H4 (cell line): ENCODE measurements at regions not wholly inside any gene's neighbourhood (a gene's known extent, or its start where the extent isn't known, plus 50 kb on each side); places are given as distances from the start of the nearest gene placed in this dataset.

Source experiments
- DNase-seq: peaks from one replicate; pipeline ENCODE4 v3.0.0-alpha.2; 2015; ENCODE audit warnings: low spot score

GRCh38 chr1:175865041-175865766 is 121.8 kb upstream of the TNR start:
- DNase-seq, result no peak

- no peak for DNase-seq
Measured at GRCh38 chr1:175864625-175865024, 121.2 kb upstream of the TNR start.

GRCh38 chr1:175864183-175864582 is 120.8 kb upstream of the TNR start:
- DNase-seq, result no peak

DNA sequence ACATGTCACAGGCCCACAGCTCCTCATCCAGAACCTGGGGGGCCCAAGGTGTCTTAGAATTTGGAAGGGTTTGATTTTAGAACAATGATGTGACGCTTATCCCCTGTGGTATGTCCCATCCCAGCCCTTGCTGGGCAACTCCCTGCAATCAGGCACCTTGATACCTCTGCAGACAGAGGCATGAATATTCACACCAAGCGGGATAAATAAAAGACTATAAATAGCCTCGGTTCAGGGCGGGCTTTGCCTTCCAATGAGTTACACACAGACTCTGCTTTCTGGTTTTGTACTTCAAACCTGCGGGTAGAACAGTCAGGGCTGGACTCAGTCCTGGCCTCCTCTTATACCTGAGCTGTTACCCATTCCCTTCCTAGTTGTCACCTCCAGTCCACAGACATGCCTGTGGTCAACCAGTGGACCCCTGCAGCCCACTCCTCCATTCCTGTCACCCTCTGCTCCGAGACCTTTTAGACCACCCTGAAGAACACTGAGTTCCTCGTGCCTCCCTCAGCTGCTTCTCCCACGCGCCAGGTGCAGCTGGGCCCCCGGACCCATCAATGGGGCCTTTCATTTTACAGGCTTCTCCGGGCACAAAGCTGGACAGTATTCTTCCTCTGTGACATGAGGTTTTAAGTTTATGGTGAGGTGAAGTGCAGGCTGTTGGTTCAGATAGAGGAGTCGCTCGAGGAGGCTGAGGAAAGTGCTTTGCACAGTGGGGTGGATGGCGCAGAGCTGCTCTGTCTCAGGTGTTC is 120.1 kb upstream of the TNR start:
- no peak for DNase-seq

- DNase-seq, result no peak
Measured at GRCh38 chr1:175862408-175862807, 119.0 kb upstream of the TNR start.

DNA sequence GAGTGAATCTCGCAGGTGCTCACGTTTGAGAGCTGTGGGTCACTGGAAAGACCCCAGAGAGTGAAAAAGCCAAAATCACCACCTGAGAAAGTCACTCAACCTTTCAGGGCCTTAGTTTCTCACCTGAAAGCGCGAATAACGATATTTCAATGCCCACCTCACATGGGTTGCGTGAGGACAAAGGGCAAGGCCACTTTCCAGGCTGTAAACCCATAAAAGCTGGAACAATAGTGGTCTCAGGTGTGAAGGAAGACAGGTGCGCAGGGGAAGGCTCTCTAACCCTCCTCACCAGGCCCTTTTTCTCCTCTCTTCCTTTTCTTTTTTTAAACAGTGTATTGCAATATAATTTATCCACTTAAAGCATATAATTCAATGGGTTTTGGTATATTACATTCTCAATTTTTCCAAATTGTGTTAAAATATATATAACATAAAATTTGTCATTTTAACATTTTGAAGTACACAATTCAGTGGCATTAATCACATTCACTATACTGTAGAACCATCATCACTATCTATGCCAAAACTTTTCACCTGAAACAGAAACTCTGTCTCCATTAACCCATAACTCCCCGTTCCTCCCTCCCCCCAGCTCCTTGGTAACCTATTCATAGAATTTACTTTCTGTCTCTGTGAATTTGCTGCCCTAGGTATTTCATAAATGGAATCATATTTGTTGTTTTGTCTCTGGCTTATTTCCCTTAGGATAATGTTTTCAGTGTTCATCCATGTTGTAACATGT is 118.4 kb upstream of the TNR start:
- no peak for DNase-seq

DNA sequence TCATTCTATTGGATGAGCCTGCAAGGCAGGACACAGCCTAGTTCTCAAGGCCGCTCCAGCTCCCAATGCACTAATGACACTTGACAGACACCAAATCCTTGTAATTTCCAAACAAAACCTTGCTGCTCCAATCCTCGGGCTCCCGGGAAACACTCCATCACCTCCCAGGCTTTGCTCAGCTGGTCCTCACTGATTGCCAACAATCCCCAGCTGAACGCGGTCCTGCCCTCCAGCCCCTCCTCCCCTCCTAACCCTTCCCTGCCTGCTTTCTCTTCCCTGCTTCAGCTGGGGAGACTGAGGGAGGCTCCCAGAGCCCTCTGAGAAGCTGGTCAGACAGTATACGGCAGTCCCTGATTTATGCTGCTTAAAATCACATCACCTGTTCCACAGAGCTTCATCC is 114.4 kb upstream of the TNR start:
- DNase-seq, result no peak

DNA sequence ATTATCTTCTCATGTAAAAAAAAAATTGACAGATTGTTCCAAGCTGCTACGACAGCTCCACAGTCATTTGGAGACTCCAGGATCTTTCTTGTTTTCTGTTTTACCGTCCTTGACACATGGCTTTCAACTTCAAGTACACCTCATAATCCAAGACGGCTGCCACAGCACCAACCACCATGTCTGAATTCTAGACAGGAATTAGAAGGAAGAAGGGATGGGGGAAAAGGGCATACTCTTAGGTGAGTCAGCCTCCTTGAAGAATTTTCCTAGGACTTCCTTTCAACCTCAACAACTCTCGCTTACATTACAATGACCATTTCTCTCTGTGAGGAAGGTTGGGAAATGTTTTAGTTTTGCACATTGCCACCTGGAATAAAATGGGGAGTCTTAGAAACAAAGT is 110.3 kb upstream of the TNR start:
- no peak for DNase-seq

DNA sequence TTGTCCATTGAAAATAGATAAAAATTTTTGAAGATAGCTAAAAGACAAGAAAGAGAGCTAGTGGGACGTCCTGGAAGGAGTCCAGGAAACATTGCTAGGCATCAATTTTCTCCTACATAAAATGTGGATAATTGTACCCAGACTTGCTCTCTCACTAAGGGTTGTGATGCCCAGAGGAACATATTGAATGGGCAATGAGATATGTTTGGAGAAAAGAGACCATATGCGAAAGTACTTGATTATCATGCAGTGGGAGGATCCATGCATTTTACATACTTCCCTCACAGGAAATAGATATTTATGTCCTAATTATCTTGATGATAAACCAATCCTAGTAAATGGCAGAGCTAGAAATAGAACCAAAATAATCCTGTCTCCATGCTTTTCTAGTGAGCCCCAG is 108.4 kb upstream of the TNR start:
- no peak for DNase-seq

DNA sequence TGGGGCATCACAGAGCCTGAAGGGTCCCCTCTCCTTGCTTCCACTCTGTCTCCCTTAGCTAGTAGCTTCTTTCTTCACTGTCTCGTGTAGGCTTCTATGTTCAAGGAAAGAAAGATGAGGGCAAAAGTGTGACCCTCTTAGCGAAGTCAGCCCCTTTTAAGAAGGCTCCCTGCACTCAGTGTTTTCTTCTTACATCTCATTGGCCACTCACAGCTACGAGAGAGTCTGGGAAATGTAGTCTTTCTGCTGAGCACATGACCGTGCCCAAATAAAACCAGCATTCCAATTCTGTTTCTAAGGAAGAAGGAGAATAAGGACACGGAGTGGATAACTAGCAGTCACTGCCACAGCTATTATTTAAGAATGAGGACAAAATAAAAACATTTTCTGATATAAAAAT is 104.9 kb upstream of the TNR start:
- DNase-seq, result no peak

DNA sequence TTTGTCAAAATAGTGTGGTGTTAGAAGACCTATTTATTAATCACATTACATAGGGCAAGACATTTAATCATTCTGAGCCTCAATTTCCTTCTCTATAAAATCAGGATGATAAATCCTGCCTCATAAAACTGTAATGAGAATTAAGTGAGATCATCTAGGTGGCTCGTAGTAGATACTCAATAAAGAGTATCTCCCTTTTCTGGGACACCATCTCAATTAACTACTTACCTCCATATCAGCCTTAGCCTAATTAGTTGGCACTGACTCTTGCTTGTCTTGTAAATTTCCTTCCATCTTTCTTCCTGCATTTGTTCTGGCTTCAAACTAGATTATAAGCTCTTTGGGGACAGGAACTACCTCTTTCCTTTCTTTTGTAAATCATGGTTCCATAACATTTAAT is 102.6 kb upstream of the TNR start:
- no peak for DNase-seq

DNA sequence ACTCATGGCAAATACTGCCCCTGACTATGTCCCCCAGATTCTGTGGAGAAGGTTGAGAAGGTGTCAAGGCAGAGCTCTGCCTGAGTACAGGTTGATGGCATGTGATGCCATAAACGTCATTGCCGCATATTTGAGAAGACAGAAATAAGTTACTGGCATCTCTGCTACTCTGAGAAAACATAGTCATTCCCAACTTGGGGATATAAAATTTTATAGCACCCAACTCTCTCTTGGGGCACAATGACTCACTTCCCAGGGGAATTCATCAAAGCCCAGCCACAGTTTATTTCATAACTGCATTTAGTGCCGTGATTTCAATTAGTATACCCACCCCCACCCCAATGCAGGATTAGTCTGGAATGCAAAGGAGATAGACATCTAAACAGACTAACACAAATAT is 101.9 kb upstream of the TNR start:
- no peak for DNase-seq

DNA sequence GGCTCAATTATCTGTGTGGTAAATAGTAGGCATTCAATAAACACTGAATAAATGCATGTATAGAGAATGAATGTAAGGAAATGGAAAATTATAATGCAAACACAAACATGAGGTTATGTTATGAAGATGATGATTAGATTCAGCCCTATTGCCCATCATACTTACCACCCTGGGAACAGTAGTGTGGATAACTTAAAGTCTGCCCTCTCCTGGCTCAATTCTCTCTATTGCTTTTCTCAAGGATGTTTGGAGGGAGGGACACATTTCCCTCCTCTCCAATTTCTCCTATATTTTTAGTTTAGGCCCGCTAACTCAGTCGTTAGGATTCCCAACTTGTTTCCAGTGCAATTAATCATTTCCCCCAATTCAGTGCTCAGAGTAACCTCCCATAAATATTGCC is 101.5 kb upstream of the TNR start:
- no peak for DNase-seq

DNA sequence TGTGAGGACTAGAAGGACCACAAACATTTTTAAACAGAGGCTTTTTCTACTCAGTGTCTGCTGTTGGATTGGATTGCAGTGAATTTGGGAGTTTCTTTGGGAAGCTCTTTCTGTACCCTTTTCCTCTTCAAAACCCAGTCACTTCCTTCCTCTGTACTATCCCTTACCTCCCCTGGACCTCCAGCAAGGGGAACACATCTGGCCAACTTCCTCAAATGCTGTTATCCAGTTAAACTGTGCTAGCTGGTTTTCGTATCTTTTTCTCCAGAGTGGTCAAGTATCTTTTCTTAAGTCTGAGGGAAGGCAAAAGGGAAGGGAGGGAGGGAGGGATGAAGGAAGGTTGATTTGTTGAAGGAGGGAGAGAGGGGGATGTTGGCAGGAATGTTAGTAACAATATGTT is 99.2 kb upstream of the TNR start:
- no peak for DNase-seq

DNA sequence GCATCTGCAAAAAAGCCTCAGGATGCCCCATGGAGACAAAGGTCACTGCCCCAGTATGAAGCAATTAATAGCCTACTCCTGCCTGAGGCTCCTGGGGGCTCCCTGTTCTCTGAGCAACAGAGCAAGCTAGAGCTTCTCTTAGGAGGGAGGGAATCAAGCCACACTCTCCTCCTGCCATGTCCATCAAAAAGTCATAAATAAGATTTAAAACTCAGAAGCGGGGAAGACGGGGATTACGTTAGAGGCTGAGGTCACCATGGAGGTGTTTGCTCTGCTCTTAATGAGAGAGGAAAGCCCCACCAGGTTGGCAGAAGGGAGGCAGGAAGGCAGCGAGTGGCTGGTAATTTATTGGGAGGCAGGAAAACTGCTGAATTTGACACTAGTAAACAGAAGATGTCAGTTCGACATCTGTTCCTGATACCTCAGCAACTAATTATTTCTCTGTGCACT is 98.4 kb upstream of the TNR start:
- DNase-seq, result no peak

DNA sequence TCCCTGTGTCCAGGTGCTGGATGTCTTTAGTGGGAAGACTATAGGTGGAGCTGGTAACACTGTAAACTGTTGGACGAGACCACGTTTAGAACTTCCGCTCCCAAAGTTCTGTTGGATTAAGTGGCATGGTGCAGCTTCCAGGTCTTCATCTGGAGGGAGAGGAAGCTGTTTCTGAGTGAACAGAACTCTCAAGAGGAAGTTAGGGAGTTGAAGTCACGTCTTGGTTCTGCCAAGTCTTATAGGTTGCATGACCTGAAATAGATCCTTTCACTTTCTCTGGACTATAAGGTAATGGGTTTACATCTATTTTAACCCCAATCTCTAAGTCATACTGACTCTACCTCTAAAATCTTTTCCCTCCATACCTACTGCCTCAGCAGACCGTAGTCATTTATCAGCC is 97.4 kb upstream of the TNR start:
- DNase-seq, result no peak

- no peak for DNase-seq
Measured at GRCh38 chr1:175839779-175840669, 96.6 kb upstream of the TNR start.

GRCh38 chr1:175834597-175834996 is 91.2 kb upstream of the TNR start:
- DNase-seq, result no peak

GRCh38 chr1:175833951-175834350 is 90.6 kb upstream of the TNR start:
- no peak for DNase-seq

DNA sequence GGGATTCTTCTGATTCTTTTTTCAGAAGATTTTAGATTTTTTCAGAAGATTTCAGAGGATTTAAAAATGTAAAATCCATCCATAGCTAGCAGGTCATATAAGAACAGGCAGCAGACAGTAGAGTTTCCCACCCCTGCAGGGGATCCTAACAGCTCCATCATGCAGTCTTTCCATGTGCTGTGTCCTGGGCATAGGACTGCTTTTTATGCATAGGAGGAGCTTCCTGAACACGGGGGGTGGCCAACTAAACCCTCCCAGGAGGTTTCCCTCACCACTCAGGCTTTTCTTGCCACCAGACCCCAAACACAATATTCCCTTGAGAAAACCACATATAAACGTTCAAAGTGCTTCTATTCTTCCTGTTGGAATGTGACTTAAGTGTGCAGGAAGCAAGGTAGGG is 90.1 kb upstream of the TNR start:
- DNase-seq, result no peak

DNA sequence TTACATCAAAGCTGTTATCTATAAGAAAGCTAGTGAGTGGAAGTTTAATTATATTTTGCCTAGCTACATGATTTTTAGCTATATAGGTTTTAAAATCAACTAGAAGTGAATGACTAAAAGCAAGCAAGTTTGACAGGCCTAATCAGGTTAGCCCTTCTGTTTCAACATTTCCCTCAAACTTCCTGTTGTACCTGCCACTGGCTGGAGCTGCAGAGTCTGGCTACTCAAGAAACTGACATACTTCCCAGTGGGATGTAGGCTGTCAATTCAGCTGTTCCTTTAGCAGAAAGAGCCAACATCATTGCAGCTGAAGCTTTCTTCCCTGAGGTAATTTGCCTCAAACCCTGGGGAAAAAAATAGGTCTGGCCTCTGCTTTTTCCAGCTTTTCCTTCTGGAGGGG is 87.1 kb upstream of the TNR start:
- DNase-seq, result no peak

- no peak for DNase-seq
Measured at GRCh38 chr1:175829845-175830244, 86.5 kb upstream of the TNR start.
